HepG2 (cell line): ENCODE measurements at regions not wholly inside any gene's neighbourhood (a gene's known extent, or its start where the extent isn't known, plus 50 kb on each side); places are given as distances from the start of the nearest gene placed in this dataset.

Experiments used
- PLSCR1 ChIP-seq: sonication (generic); formaldehyde crosslinking; IDR thresholded peaks from 2 replicates; pipeline ENCODE4 v1.5.0; 2020; ENCODE audit warnings: missing genetic modification reagents, mild to moderate bottlenecking, borderline replicate concordance
- THAP11 ChIP-seq: IDR thresholded peaks from 2 replicates; pipeline ENCODE4 v1.6.1; 2016; ENCODE audit warnings: missing biosample characterization, missing genetic modification reagents

DNA sequence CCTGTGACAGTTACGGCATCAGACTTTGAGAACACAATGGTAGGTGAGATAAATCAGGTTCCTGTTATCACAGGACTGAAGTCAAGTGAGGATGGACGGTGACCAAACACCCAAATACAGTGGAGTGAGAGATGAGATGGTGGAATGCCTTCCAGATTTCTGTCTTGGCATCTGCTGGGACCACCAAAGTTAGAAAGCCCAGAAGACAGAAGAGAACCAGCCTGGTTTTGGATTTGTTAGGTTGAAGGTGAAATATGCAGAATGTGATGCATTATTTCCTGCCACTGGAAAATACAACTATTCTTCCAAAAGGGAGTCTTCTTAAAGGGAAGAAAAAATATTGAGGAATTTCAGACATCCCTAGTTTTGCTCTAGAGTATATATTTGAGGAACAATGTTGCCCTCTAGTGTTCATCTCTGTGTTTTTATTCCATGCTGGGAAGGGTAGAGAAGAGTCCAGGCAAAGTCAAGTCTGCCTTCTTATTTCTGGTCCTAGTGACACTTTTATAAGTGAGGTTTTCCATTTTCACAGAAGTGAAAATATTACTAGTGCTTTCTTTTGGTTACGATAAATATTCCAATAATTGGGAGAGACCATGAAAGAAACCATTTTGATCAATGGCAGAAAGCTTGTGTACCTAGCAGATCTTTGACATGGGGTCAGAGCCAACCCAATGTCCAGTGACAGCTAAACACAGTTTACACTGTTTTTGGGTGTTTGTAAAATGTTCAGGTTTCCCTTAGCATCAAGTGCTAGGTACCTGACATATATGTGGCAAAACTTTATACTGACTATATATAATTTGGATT, 142.3 kb upstream of the ANKH start:
- TF ChIP-seq PLSCR1 (no peak), THAP11 (CRISPR knock-in tag) (peak; percentile 31; the same call in 1 of the 2 replicates)
